Erythroblast (primary cell): ENCODE measurements at regions not wholly inside any gene's neighbourhood (a gene's known extent, or its start where the extent isn't known, plus 50 kb on each side); places are given as distances from the start of the nearest gene placed in this dataset.

Source experiments
- GATA1 ChIP-seq: IDR thresholded peaks from 2 replicates; pipeline ENCODE4 v1.6.1; 2011; ENCODE audit warnings: low read depth, mild to moderate bottlenecking, control low read depth, low read length, moderate library complexity
- POLR2A ChIP-seq: IDR thresholded peaks from 2 replicates; pipeline ENCODE4 v1.6.1; 2011; ENCODE audit warnings: mild to moderate bottlenecking, low read length

GRCh38 chr6:126524811-126525326 lies 185.0 kb downstream of the CENPW start:
- TF ChIP-seq POLR2A (no peak), GATA1 (no peak)
